GM12878 (cell line): ENCODE measurements at regions not wholly inside any gene's neighbourhood (a gene's known extent, or its start where the extent isn't known, plus 50 kb on each side); places are given as distances from the start of the nearest gene placed in this dataset.

Experiments
- ATAC-seq: fragments of 200-7000 bp; cut with Tn5 transposase; 3 replicates; pipeline ENCODE4 v1.9.1; 2020; ENCODE audit warnings: mild to moderate bottlenecking, moderate library complexity
- BruUV-seq: library from RNA; stranded (reverse); fragments of 400-500 nt; replicated peaks from 2 replicates; lab custom pipeline; 2021; lab: Mats Ljungman, UMichigan
- CTCF ChIA-PET: fragments of 300-600 bp; sonication (Branson Sonifier 250); formaldehyde crosslinking; extraction: SDS; loops from one replicate; lab custom pipeline; 2021; ENCODE audit warnings: inconsistent platforms; lab: Yijun Ruan, JAX
- POLR2A ChIA-PET: fragments of 350-600 bp; formaldehyde crosslinking; extraction: SDS; loops from one replicate; lab custom pipeline; 2021; ENCODE audit warnings: inconsistent platforms; lab: Charles Lee
- RAD21 ChIA-PET: fragments of 300-600 bp; sonication (Branson Sonifier 250); formaldehyde crosslinking; loops from one replicate; lab custom pipeline; 2023; ENCODE audit warnings: antibody characterized with exemption; ENCODE audit not compliant: unreplicated experiment; lab: Charles Lee
- SMC1A ChIA-PET: fragments of 300-600 bp; sonication (Branson Sonifier 250); formaldehyde crosslinking; loops from one replicate; lab custom pipeline; 2023; ENCODE audit not compliant: unreplicated experiment, uncharacterized antibody; lab: Charles Lee
- DNase-seq: peaks from one replicate; pipeline ENCODE4 v3.0.0-alpha.2; 2011; ENCODE audit warnings: low read depth, low spot score
- FAIRE-seq: peaks from 3 replicates; lab custom pipeline; 2011; peaks lifted over from hg19 to GRCh38; lab: Jason Lieb, UNC
- H2AFZ ChIP-seq: 2 replicates; pipeline ENCODE4 v1.6.0; 2011; ENCODE audit warnings: low read depth, low read length, control low read depth; ENCODE audit not compliant: control insufficient read depth
- H3K27ac ChIP-seq: 2 replicates; pipeline ENCODE4 v1.5.1; 2011; ENCODE audit warnings: control low read depth; ENCODE audit not compliant: control insufficient read depth, insufficient read depth
- H3K27me3 ChIP-seq, 2 experiments: replicated peaks in 1 of 2; 2 replicates each; pipeline versions ENCODE4 v1.6.0 to v1.6.1; 2011; ENCODE audit warnings: low read length in 1 of 2; ENCODE audit not compliant: control insufficient read depth in 2 of 2, insufficient read depth in 2 of 2
- H3K36me3 ChIP-seq, 2 experiments: 2 replicates each; pipeline ENCODE4 v1.5.1; 2011; ENCODE audit warnings: low read length in 1 of 2; ENCODE audit not compliant: control insufficient read depth in 2 of 2, insufficient read depth in 2 of 2
- H3K4me1 ChIP-seq: 2 replicates; pipeline ENCODE4 v1.6.1; 2011; ENCODE audit warnings: mild to moderate bottlenecking, low read length, moderate library complexity, mixed read lengths; ENCODE audit not compliant: control insufficient read depth, insufficient read depth
- H3K4me2 ChIP-seq: 2 replicates; pipeline ENCODE4 v1.6.0; 2011; ENCODE audit warnings: control low read depth; ENCODE audit not compliant: control insufficient read depth, insufficient read depth
- H3K4me3 ChIP-seq: fragments of 200-600 bp; sonication (generic); 2 replicates; pipeline ENCODE4 v1.5.1; 2016
- H3K79me2 ChIP-seq: 2 replicates; pipeline ENCODE4 v1.6.0; 2011; ENCODE audit warnings: low read length; ENCODE audit not compliant: control insufficient read depth, insufficient read depth
- H3K9ac ChIP-seq: 2 replicates; pipeline ENCODE4 v1.8.0; 2011; ENCODE audit warnings: low read length, control low read depth, mixed read lengths; ENCODE audit not compliant: control insufficient read depth, insufficient read depth
- H3K9me3 ChIP-seq: replicated peaks from 3 replicates; pipeline ENCODE4 v1.5.1; 2011; ENCODE audit warnings: mild to moderate bottlenecking, low read length; ENCODE audit not compliant: control insufficient read depth, insufficient read depth
- H4K20me1 ChIP-seq: 2 replicates; pipeline ENCODE4 v1.6.0; 2011; ENCODE audit not compliant: control insufficient read depth, insufficient read depth
- CEBPB ChIP-seq, 2 experiments: fragments of 150-350 bp in 1 of 2; IDR thresholded peaks; 2 replicates each; pipeline ENCODE4 v1.6.1; 2012 to 2014; ENCODE audit warnings: low read depth in 2 of 2, low read length in 2 of 2, borderline replicate concordance in 1 of 2, inconsistent platforms in 1 of 2
- E2F8 ChIP-seq: fragments of 450-650 bp; IDR thresholded peaks from 2 replicates; pipeline ENCODE4 v1.6.1; 2018; ENCODE audit warnings: mild to moderate bottlenecking, low read depth, moderate library complexity; ENCODE audit not compliant: partially characterized antibody
- HDGF ChIP-seq: fragments of 450-650 bp; IDR thresholded peaks from 2 replicates; pipeline ENCODE4 v1.6.1; 2016; ENCODE audit warnings: antibody characterized with exemption
- HSF1 ChIP-seq: fragments of 150-350 bp; IDR thresholded peaks from 2 replicates; pipeline ENCODE4 v1.6.1; 2014; ENCODE audit warnings: mild to moderate bottlenecking, low read depth, low read length
- IKZF2 ChIP-seq, 2 experiments: fragments of 450-650 bp; IDR thresholded peaks; 2 replicates each; pipeline ENCODE4 v1.6.1; 2017; ENCODE audit warnings: mild to moderate bottlenecking in 2 of 2, moderate library complexity in 2 of 2
- MXI1 ChIP-seq: fragments of 150-350 bp; IDR thresholded peaks from 2 replicates; pipeline ENCODE4 v1.6.1; 2011; ENCODE audit warnings: low read depth, mild to moderate bottlenecking, inconsistent platforms, low read length, improper control_type of control experiment
- NFIC ChIP-seq: IDR thresholded peaks from 2 replicates; pipeline ENCODE4 v1.6.1; 2012; ENCODE audit warnings: low read depth, mild to moderate bottlenecking, inconsistent platforms, low read length, moderate library complexity
- RB1 ChIP-seq: fragments of 450-650 bp; formaldehyde crosslinking; IDR thresholded peaks from 2 replicates; pipeline ENCODE4 v1.6.1; 2017; ENCODE audit warnings: mild to moderate bottlenecking, borderline replicate concordance
- RELA ChIP-seq: fragments of 450-650 bp; IDR thresholded peaks from 2 replicates; pipeline ENCODE4 v1.8.0; 2014; ENCODE audit warnings: borderline replicate concordance; ENCODE audit not compliant: partially characterized antibody
- TAF1 ChIP-seq: IDR thresholded peaks from 2 replicates; pipeline ENCODE4 v1.6.1; 2011; ENCODE audit warnings: mild to moderate bottlenecking, low read depth, low read length, borderline replicate concordance
- ZNF217 ChIP-seq: fragments of 450-650 bp; IDR thresholded peaks from 2 replicates; pipeline ENCODE4 v1.6.1; 2017; ENCODE audit warnings: antibody characterized with exemption, mild to moderate bottlenecking
- ZNF622 ChIP-seq: fragments of 450-650 bp; IDR thresholded peaks from 2 replicates; pipeline ENCODE4 v1.6.1; 2017; ENCODE audit warnings: mild to moderate bottlenecking, inconsistent platforms
- WGBS: methylation state at CpG from one replicate; pipeline ENCODE4 v1.1.6; 2016; ENCODE audit warnings: low lambda C conversion rate; ENCODE audit not compliant: insufficient replicate concordance, insufficient coverage; ENCODE audit errors: missing lambda C conversion rate; 5-methylcytosine and 5-hydroxymethylcytosine counted together
- in situ Hi-C: fragments of 300-500 bp; cut with MboI; formaldehyde crosslinking; loops from 9 replicates; pipeline ENCODE4 v1.14.3; 2018; ENCODE audit warnings: mixed read lengths
- intact Hi-C: fragments of 100-400 bp; cut with micrococcal nuclease; formaldehyde crosslinking; loops from one replicate; pipeline ENCODE4 v1.14.2; 2022; ENCODE audit not compliant: unreplicated experiment

GRCh38 chr4:65819192-65819591 lies 148.9 kb upstream of the EPHA5 start:
- Histone ChIP-seq H3K9ac (no peak overlapping the region), H3K4me1 (no peaks in the 10 kb centered on the region), H3K36me3 (no peaks in the 10 kb centered on the region), H3K4me3 (no peak overlapping the region), H4K20me1 (no peaks in the 10 kb centered on the region), H2AFZ (no peak overlapping the region), H3K4me2 (no peak overlapping the region), H3K79me2 (no peaks in the 10 kb centered on the region), H3K27me3 (no peaks in the 10 kb centered on the region), H3K9me3 (no peaks in the 10 kb centered on the region), H3K27ac (no peak overlapping the region)
- WGBS, result 53% methylated on average over 1 of the region's 1 CpG
- intact Hi-C loops (no loop called here), in situ Hi-C loops (no loop called here)
- ChIA-PET SMC1A (no interaction called here), CTCF (no interaction called here), POLR2A (no interaction called here), RAD21 (no interaction called here)
- no peak for FAIRE-seq
- DNase-seq, result no peak
- ATAC-seq, result no peak
- no TSS peak for BruUV-seq
- no peak for TF ChIP-seq RELA
- TF ChIP-seq E2F8, result no peak
- no peak for TF ChIP-seq CEBPB (IDR thresholded peaks at IDR 0.05; ENCODE audit: borderline replicate concordance in 1 of 2, low read depth in 2 of 2, low read length in 2 of 2)
- no peak for TF ChIP-seq TAF1
- no peak for TF ChIP-seq ZNF622
- TF ChIP-seq NFIC, result no peak
- no peak for TF ChIP-seq ZNF217
- TF ChIP-seq HDGF, result no peak
- TF ChIP-seq RB1, result no peak
- no peak for TF ChIP-seq MXI1
- TF ChIP-seq HSF1, result no peak
- TF ChIP-seq IKZF2 (IDR thresholded peaks at IDR 0.05), result no peak
